H1 (cell line): ENCODE measurements at regions not wholly inside any gene's neighbourhood (a gene's known extent, or its start where the extent isn't known, plus 50 kb on each side); places are given as distances from the start of the nearest gene placed in this dataset.

Experiments
- CTCF ChIA-PET: fragments of 300-600 bp; sonication (Branson Sonifier 250); formaldehyde crosslinking; loops from one replicate; lab custom pipeline; 2021; ENCODE audit not compliant: partially characterized antibody; lab: Charles Lee
- POLR2A ChIA-PET: fragments of 300-600 bp; sonication (Branson Sonifier 250); formaldehyde crosslinking; loops from one replicate; lab custom pipeline; 2021; ENCODE audit warnings: inconsistent platforms; ENCODE audit not compliant: partially characterized antibody; lab: Charles Lee
- DNase-seq, 2 experiments: peaks; one replicate each; pipeline versions ENCODE4 v3.0.0 to v3.0.0-alpha.2; 2010 to 2022; ENCODE audit warnings: low spot score in 2 of 2, low read depth in 1 of 2, mixed read lengths in 1 of 2
- FAIRE-seq: peaks from 2 replicates; lab custom pipeline; 2011; peaks lifted over from hg19 to GRCh38; lab: Jason Lieb, UNC
- H2AFZ ChIP-seq: 2 replicates; pipeline ENCODE4 v1.8.1; 2012; ENCODE audit warnings: low read length, inconsistent platforms
- H2AK5ac ChIP-seq: 2 replicates; pipeline ENCODE4 v1.6.1; 2013; ENCODE audit warnings: low read depth, low read length
- H2BK120ac ChIP-seq: replicated peaks from 2 replicates; pipeline ENCODE3; 2013; ENCODE audit warnings: low read depth, low read length, inconsistent platforms
- H2BK12ac ChIP-seq: 2 replicates; pipeline ENCODE4 v1.6.1; 2013; ENCODE audit warnings: low read depth, low read length
- H2BK15ac ChIP-seq: 2 replicates; pipeline ENCODE4 v1.6.1; 2013; ENCODE audit warnings: low read length
- H2BK20ac ChIP-seq: 2 replicates; pipeline ENCODE4 v1.6.1; 2013; ENCODE audit warnings: low read length
- H2BK5ac ChIP-seq: 2 replicates; pipeline ENCODE4 v1.6.1; 2013; ENCODE audit warnings: low read depth, low read length
- H3K14ac ChIP-seq: 2 replicates; pipeline ENCODE4 v1.6.1; 2013; ENCODE audit warnings: inconsistent platforms; ENCODE audit not compliant: insufficient read length
- H3K18ac ChIP-seq: 2 replicates; pipeline ENCODE4 v1.6.1; 2013; ENCODE audit warnings: low read length; ENCODE audit errors: extremely low read depth
- H3K23ac ChIP-seq: 2 replicates; pipeline ENCODE4 v1.6.1; 2013; ENCODE audit warnings: inconsistent platforms; ENCODE audit not compliant: insufficient read length
- H3K23me2 ChIP-seq: 2 replicates; pipeline ENCODE4 v1.6.1; 2013; ENCODE audit warnings: low read depth, low read length
- H3K27ac ChIP-seq: 2 replicates; pipeline ENCODE4 v1.6.1; 2011; ENCODE audit warnings: low read depth, low read length, inconsistent platforms
- H3K27me3 ChIP-seq, 4 experiments: replicated peaks in 1 of 4; 1 replicate in 1 of 4; 2 replicates in 3 of 4; pipeline versions ENCODE4 v1.6.1 to v1.8.1; 2011 to 2013; ENCODE audit warnings: low read length in 3 of 4, mild to moderate bottlenecking in 3 of 4, inconsistent platforms in 2 of 4, mixed read lengths in 2 of 4, moderate library complexity in 1 of 4; ENCODE audit not compliant: control insufficient read depth in 3 of 4, insufficient read depth in 3 of 4; ENCODE audit errors: extremely low read depth in 1 of 4
- H3K36me3 ChIP-seq, 4 experiments: 2 replicates each; pipeline versions ENCODE4 v1.6.1 to v1.8.1; 2011 to 2013; ENCODE audit warnings: mild to moderate bottlenecking in 4 of 4, low read length in 3 of 4, moderate library complexity in 2 of 4, control low read depth in 1 of 4, inconsistent platforms in 1 of 4; ENCODE audit not compliant: insufficient read depth in 4 of 4, control insufficient read depth in 2 of 4
- H3K4ac ChIP-seq: replicated peaks from 2 replicates; pipeline ENCODE3; 2013; ENCODE audit warnings: low read length, low read depth, mixed read lengths, inconsistent platforms; ENCODE audit not compliant: insufficient read length
- H3K4me1 ChIP-seq, 4 experiments: replicated peaks in 1 of 4; 1 replicate in 1 of 4; 2 replicates in 3 of 4; pipeline versions ENCODE4 v1.6.1 to v1.8.1; 2011 to 2013; ENCODE audit warnings: low read length in 3 of 4, inconsistent platforms in 2 of 4, mixed read lengths in 1 of 4; ENCODE audit not compliant: insufficient read depth in 4 of 4, control insufficient read depth in 3 of 4
- H3K4me2 ChIP-seq, 2 experiments: 2 replicates each; pipeline versions ENCODE4 v1.6.1 to v1.8.1; 2011 to 2013; ENCODE audit warnings: low read depth in 2 of 2, low read length in 2 of 2, control low read depth in 1 of 2, inconsistent platforms in 1 of 2, mild to moderate bottlenecking in 1 of 2; ENCODE audit not compliant: insufficient read depth in 1 of 2
- H3K4me3 ChIP-seq, 4 experiments: fragments of 200-600, 300-600 bp in 1 of 4; sonication (generic), shearing (Covaris generic), sonication (Bioruptor Twin) in 1 of 4; 2 replicates each; pipeline versions ENCODE4 v1.5.1 to v1.8.1; 2011 to 2016; ENCODE audit warnings: low read length in 4 of 4, low read depth in 3 of 4, control low read depth in 2 of 4, inconsistent platforms in 2 of 4, mild to moderate bottlenecking in 2 of 4, mixed read lengths in 1 of 4, moderate library complexity in 1 of 4; ENCODE audit not compliant: insufficient read depth in 2 of 4; ENCODE audit errors: extremely low read depth in 1 of 4
- H3K56ac ChIP-seq: replicated peaks from 2 replicates; pipeline ENCODE3; 2013; ENCODE audit warnings: low read depth, mild to moderate bottlenecking, mixed read lengths, low read length, inconsistent platforms; ENCODE audit not compliant: insufficient read length
- H3K79me1 ChIP-seq: 2 replicates; pipeline ENCODE4 v1.6.1; 2013; ENCODE audit warnings: low read depth, low read length, control low read depth
- H3K79me2 ChIP-seq, 2 experiments: 2 replicates each; pipeline versions ENCODE4 v1.6.1 to v1.8.1; 2012 to 2013; ENCODE audit warnings: low read length in 2 of 2, mild to moderate bottlenecking in 2 of 2, inconsistent platforms in 1 of 2; ENCODE audit not compliant: insufficient read depth in 2 of 2, control insufficient read depth in 1 of 2
- H3K9ac ChIP-seq, 4 experiments: replicated peaks in 1 of 4; 1 replicate in 1 of 4; 2 replicates in 3 of 4; pipeline versions ENCODE4 v1.6.1 to v1.8.1; 2011 to 2013; ENCODE audit warnings: low read depth in 3 of 4, low read length in 3 of 4, control low read depth in 2 of 4, mild to moderate bottlenecking in 2 of 4, moderate library complexity in 2 of 4, inconsistent platforms in 1 of 4; ENCODE audit errors: extremely low read depth in 1 of 4
- H3K9me3 ChIP-seq, 2 experiments: 2 replicates each; pipeline versions ENCODE4 v1.6.1 to v1.8.1; 2012 to 2013; ENCODE audit warnings: mild to moderate bottlenecking in 2 of 2, moderate library complexity in 2 of 2, control low read depth in 1 of 2, inconsistent platforms in 1 of 2, low read depth in 1 of 2, low read length in 1 of 2, mixed read lengths in 1 of 2; ENCODE audit not compliant: insufficient read depth in 2 of 2
- H4K20me1 ChIP-seq, 2 experiments: replicated peaks in 1 of 2; 2 replicates each; pipeline versions ENCODE3 to v1.8.1; 2011 to 2013; ENCODE audit warnings: inconsistent platforms in 2 of 2, low read length in 2 of 2, mild to moderate bottlenecking in 1 of 2; ENCODE audit not compliant: insufficient read depth in 2 of 2, control insufficient read depth in 1 of 2
- H4K5ac ChIP-seq: 2 replicates; pipeline ENCODE4 v1.6.1; 2013; ENCODE audit warnings: low read length, low read depth, mixed read lengths, inconsistent platforms; ENCODE audit not compliant: insufficient read length
- H4K8ac ChIP-seq: 2 replicates; pipeline ENCODE4 v1.8.0; 2013; ENCODE audit warnings: mild to moderate bottlenecking, moderate library complexity, low read length, inconsistent platforms; ENCODE audit not compliant: insufficient read depth; ENCODE audit errors: extremely low read depth
- H4K91ac ChIP-seq: replicated peaks from 2 replicates; pipeline ENCODE3; 2013; ENCODE audit warnings: low read length, mixed read lengths, inconsistent platforms; ENCODE audit not compliant: insufficient read length
- BCL11A ChIP-seq, 2 experiments: IDR thresholded peaks; one replicate each; pipeline ENCODE4 v1.6.1; 2011; ENCODE audit warnings: low read depth in 2 of 2, low read length in 2 of 2, mild to moderate bottlenecking in 2 of 2
- CEBPB ChIP-seq: IDR thresholded peaks from 2 replicates; pipeline ENCODE4 v1.6.1; 2012; ENCODE audit warnings: low read depth, low read length
- GABPA ChIP-seq: IDR thresholded peaks from 2 replicates; pipeline ENCODE4 v1.6.1; 2011; ENCODE audit warnings: mild to moderate bottlenecking, low read length, moderate library complexity, borderline replicate concordance; ENCODE audit not compliant: insufficient read depth
- KDM1A ChIP-seq: fragments of 200-600, 300-600 bp; sonication (generic); IDR thresholded peaks from 2 replicates; pipeline ENCODE4 v1.7.1; 2016; ENCODE audit warnings: mild to moderate bottlenecking, low read length, borderline replicate concordance
- KDM4A ChIP-seq: IDR thresholded peaks from one replicate; pipeline ENCODE4 v1.7.1; 2012; ENCODE audit warnings: low read depth, mild to moderate bottlenecking, moderate library complexity, low read length, inconsistent platforms; ENCODE audit not compliant: severe bottlenecking
- MAFK ChIP-seq: IDR thresholded peaks from 2 replicates; pipeline ENCODE4 v1.6.1; 2012; ENCODE audit warnings: low read depth, mild to moderate bottlenecking, improper control_type of control experiment, low read length
- NRF1 ChIP-seq: IDR thresholded peaks from 2 replicates; pipeline ENCODE4 v1.6.1; 2011; ENCODE audit warnings: mild to moderate bottlenecking, low read depth, low read length, improper control_type of control experiment
- POLR2A ChIP-seq, 2 experiments: IDR thresholded peaks; 1 replicate in 1 of 2; 2 replicates in 1 of 2; pipeline ENCODE4 v1.6.1; 2011; ENCODE audit warnings: low read depth in 2 of 2, low read length in 2 of 2, mild to moderate bottlenecking in 2 of 2; ENCODE audit errors: control extremely low read depth in 1 of 2
- POLR2AphosphoS5 ChIP-seq: IDR thresholded peaks from 2 replicates; pipeline ENCODE4 v1.6.1; 2011; ENCODE audit warnings: low read depth, low read length
- RAD21 ChIP-seq, 2 experiments: IDR thresholded peaks in 1 of 2; conservative IDR thresholded peaks in 1 of 2; 2 replicates each; pipeline ENCODE4 v1.6.1; 2011; ENCODE audit warnings: low read depth in 2 of 2, low read length in 2 of 2, improper control_type of control experiment in 1 of 2, inconsistent platforms in 1 of 2, mild to moderate bottlenecking in 1 of 2, moderate library complexity in 1 of 2
- SIX5 ChIP-seq: IDR thresholded peaks from 2 replicates; pipeline ENCODE4 v1.6.1; 2011; ENCODE audit warnings: mild to moderate bottlenecking, low read depth, low read length
- SP4 ChIP-seq: IDR thresholded peaks from 2 replicates; pipeline ENCODE4 v1.6.1; 2012; ENCODE audit warnings: low read length, inconsistent platforms
- TAF7 ChIP-seq: optimal IDR thresholded peaks from 2 replicates; pipeline ENCODE3; 2011; ENCODE audit warnings: low read depth, mild to moderate bottlenecking, inconsistent platforms, low read length, moderate library complexity, borderline replicate concordance
- TBP ChIP-seq: IDR thresholded peaks from 2 replicates; pipeline ENCODE4 v1.6.1; 2011; ENCODE audit warnings: low read depth, low read length, improper control_type of control experiment
- WGBS, 2 experiments: shearing (Covaris generic) in 1 of 2; methylation state at CpG; one replicate each; pipeline versions ENCODE4 v1.1.6 to v1.1.7; 2013 to 2015; ENCODE audit warnings: low lambda C conversion rate in 2 of 2, mixed read lengths in 2 of 2, inconsistent platforms in 1 of 2, low coverage in 1 of 2, missing lambda C conversion rate in 1 of 2; ENCODE audit not compliant: insufficient replicate concordance in 2 of 2, insufficient coverage in 1 of 2, insufficient read length in 1 of 2; ENCODE audit errors: extremely low coverage in 1 of 2, missing lambda C conversion rate in 1 of 2; 5-methylcytosine and 5-hydroxymethylcytosine counted together
- TF ChIP-seq, protein P1 (sequence below): IDR thresholded peaks from 2 replicates; pipeline ENCODE4 v1.6.1; 2011; ENCODE audit warnings: low read depth, mild to moderate bottlenecking, low read length; ENCODE audit not compliant: insufficient read depth

DNA sequence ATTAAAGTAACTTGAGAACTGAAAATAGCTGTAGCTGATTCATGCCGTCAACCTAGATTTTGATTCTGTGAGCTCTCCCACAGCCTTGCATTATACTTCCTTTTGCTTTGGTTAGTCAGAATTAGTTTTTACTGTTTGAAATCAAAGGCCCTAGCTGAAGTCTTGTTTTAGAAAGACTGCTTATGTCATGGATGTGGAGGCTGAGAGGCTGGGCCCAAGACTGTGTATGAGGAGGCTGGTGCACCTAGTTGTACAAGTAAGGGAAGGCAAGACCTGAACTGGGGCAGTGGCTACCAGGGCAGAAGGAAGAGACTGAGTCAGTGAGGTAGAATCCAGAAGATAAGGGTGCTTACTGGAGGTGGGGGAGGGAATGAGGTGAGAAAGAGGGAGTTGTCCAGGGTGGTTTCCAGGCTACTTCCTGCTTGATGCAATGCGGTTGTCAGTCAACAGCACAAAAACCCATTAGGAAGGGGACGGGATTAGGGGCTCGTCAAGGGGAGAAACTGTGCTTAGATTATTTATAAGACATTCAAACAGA, 76.2 kb upstream of the PAGE3 start:
- Histone ChIP-seq H4K20me1 (no peaks in the 10 kb centered on the region), H2BK5ac (no peak overlapping the region), H3K4me1 (no peaks in the 10 kb centered on the region), H3K9ac (no peak overlapping the region), H3K4ac (no peak overlapping the region), H3K4me2 (no peak overlapping the region), H3K27me3 (no peaks in the 10 kb centered on the region), H3K79me2 (no peaks in the 10 kb centered on the region), H4K8ac (no peak overlapping the region), H3K18ac (no peak overlapping the region), H2AK5ac (no peak overlapping the region), H2AFZ (no peak overlapping the region), H3K27ac (no peak overlapping the region), H3K9me3 (peaks cover 4 to 26% of the 10 kb centered on the region in 2 experiments; a peak in 2 of 4 replicates), H2BK20ac (no peak overlapping the region), H3K79me1 (no peaks in the 10 kb centered on the region), H4K5ac (no peak overlapping the region), H3K23ac (no peak overlapping the region), H3K23me2 (no peaks in the 10 kb centered on the region), H2BK12ac (no peak overlapping the region), H2BK120ac (no peak overlapping the region), H3K14ac (no peak overlapping the region), H3K4me3 (no peak overlapping the region), H4K91ac (no peak overlapping the region), H3K56ac (no peak overlapping the region), H3K36me3 (no peaks in the 10 kb centered on the region), H2BK15ac (no peak overlapping the region)
- ChIA-PET POLR2A (no interaction called here), CTCF (no interaction called here)
- no peak for FAIRE-seq
- WGBS, 2 experiments, result 76% methylated on average over 4 of the region's 4 CpGs; no CpG with 5 or more reads in 1 of the 2 experiments
- DNase-seq, result no peak
- TF ChIP-seq RAD21 (IDR thresholded peaks at IDR 0.05 in 1 of 2, conservative IDR thresholded peaks at IDR 0.05 in 1 of 2; ENCODE audit: low read depth in 2 of 2, low read length in 2 of 2) (no peak), POLR2AphosphoS5 (no peak), NRF1 (no peak), MAFK (no peak), TBP (no peak), TAF7 (no peak), KDM1A (no peak), CEBPB (no peak), KDM4A (no peak), SP4 (no peak), BCL11A (IDR thresholded peaks at IDR 0.05; ENCODE audit: low read depth in 2 of 2, low read length in 2 of 2) (no peak), POLR2A (IDR thresholded peaks at IDR 0.05; ENCODE audit: control extremely low read depth in 1 of 2, low read depth in 2 of 2, low read length in 2 of 2) (no peak), SIX5 (no peak), GABPA (no peak)
- TF ChIP-seq, protein P1, sequence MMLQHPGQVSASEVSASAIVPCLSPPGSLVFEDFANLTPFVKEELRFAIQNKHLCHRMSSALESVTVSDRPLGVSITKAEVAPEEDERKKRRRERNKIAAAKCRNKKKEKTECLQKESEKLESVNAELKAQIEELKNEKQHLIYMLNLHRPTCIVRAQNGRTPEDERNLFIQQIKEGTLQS, result no peak
